Keratinocyte (primary cell): ENCODE measurements at regions not wholly inside any gene's neighbourhood (a gene's known extent, or its start where the extent isn't known, plus 50 kb on each side); places are given as distances from the start of the nearest gene placed in this dataset.

ENCODE experiments used
- DNase-seq: peaks from one replicate; pipeline ENCODE4 v3.0.0-alpha.2; 2011; ENCODE audit warnings: low read depth, missing footprints, low spot score
- FAIRE-seq: peaks from 2 replicates; lab custom pipeline; 2011; peaks lifted over from hg19 to GRCh38; lab: Jason Lieb, UNC
- H2AFZ ChIP-seq: 2 replicates; pipeline ENCODE4 v1.6.0; 2012; ENCODE audit warnings: low read length, control low read depth, inconsistent platforms; ENCODE audit not compliant: control insufficient read depth
- H3K27ac ChIP-seq: 2 replicates; pipeline ENCODE4 v1.5.1; 2011; ENCODE audit warnings: low read length; ENCODE audit not compliant: control insufficient read depth, insufficient read depth
- H3K27me3 ChIP-seq: 3 replicates; pipeline ENCODE4 v1.6.0; 2011; ENCODE audit warnings: low read length; ENCODE audit not compliant: control insufficient read depth, insufficient read depth; ENCODE audit errors: extremely low read depth
- H3K36me3 ChIP-seq, 2 experiments: 2 replicates in 1 of 2; 3 replicates in 1 of 2; pipeline ENCODE4 v1.5.1; 2011; ENCODE audit warnings: low read length in 2 of 2, mild to moderate bottlenecking in 1 of 2; ENCODE audit not compliant: control insufficient read depth in 2 of 2, insufficient read depth in 2 of 2; ENCODE audit errors: extremely low read depth in 1 of 2
- H3K4me1 ChIP-seq: 3 replicates; pipeline ENCODE4 v1.5.1; 2011; ENCODE audit warnings: low read length; ENCODE audit not compliant: control insufficient read depth, insufficient read depth; ENCODE audit errors: extremely low read depth
- H3K4me2 ChIP-seq: 3 replicates; pipeline ENCODE4 v1.6.0; 2011; ENCODE audit warnings: low read depth, low read length; ENCODE audit not compliant: control insufficient read depth, insufficient read depth; ENCODE audit errors: extremely low read depth
- H3K4me3 ChIP-seq, 3 experiments: fragments of 200-600 bp in 1 of 3; sonication (generic) in 1 of 3; 2 replicates in 2 of 3; 3 replicates in 1 of 3; pipeline ENCODE4 v1.5.1; 2011 to 2016; ENCODE audit warnings: low read length in 3 of 3, mild to moderate bottlenecking in 3 of 3, control low read depth in 2 of 3, inconsistent platforms in 1 of 3, low read depth in 1 of 3, mixed read lengths in 1 of 3, mixed run types in 1 of 3, moderate library complexity in 1 of 3; ENCODE audit not compliant: control insufficient read depth in 2 of 3, insufficient read depth in 2 of 3; ENCODE audit errors: extremely low read depth in 1 of 3
- H3K79me2 ChIP-seq: 2 replicates; pipeline ENCODE4 v1.6.0; 2012; ENCODE audit warnings: low read length; ENCODE audit not compliant: control insufficient read depth, insufficient read depth
- H3K9ac ChIP-seq: 3 replicates; pipeline ENCODE4 v1.6.0; 2011; ENCODE audit warnings: low read length; ENCODE audit not compliant: control insufficient read depth, insufficient read depth; ENCODE audit errors: extremely low read depth
- H3K9me1 ChIP-seq: 3 replicates; pipeline ENCODE4 v1.6.0; 2011; ENCODE audit warnings: low read length; ENCODE audit not compliant: control insufficient read depth, insufficient read depth; ENCODE audit errors: extremely low read depth
- H3K9me3 ChIP-seq: 2 replicates; pipeline ENCODE4 v1.5.1; 2012; ENCODE audit warnings: low read depth, low read length; ENCODE audit not compliant: control insufficient read depth
- H4K20me1 ChIP-seq: 3 replicates; pipeline ENCODE4 v1.6.0; 2011; ENCODE audit warnings: low read length; ENCODE audit not compliant: control insufficient read depth, insufficient read depth; ENCODE audit errors: extremely low read depth
- CTCF ChIP-seq, 3 experiments: IDR thresholded peaks in 1 of 3; conservative IDR thresholded peaks in 1 of 3; optimal IDR thresholded peaks in 1 of 3; 2 replicates in 2 of 3; 3 replicates in 1 of 3; pipeline versions ENCODE3 to v1.5.1; 2011; ENCODE audit warnings: low read length in 3 of 3, mild to moderate bottlenecking in 3 of 3, moderate library complexity in 2 of 3, control low read depth in 1 of 3, inconsistent platforms in 1 of 3; ENCODE audit not compliant: insufficient read depth in 2 of 3; ENCODE audit errors: extremely low read depth in 1 of 3
- EZH2 ChIP-seq: IDR thresholded peaks from one replicate; pipeline ENCODE4 v1.6.1; 2012; ENCODE audit warnings: inconsistent platforms, mild to moderate bottlenecking, low read length, moderate library complexity
- dilution Hi-C: fragments of 300-500 bp; cut with MboI; formaldehyde crosslinking; loops from one replicate; pipeline ENCODE4 v1.7.0; 2020; ENCODE audit warnings: low sequenced_read_pairs; ENCODE audit not compliant: extremely low pct_ligation_motif_present

- no peaks in the 10 kb centered on the region for H3K9me1 ChIP-seq
- DNase-seq (no peak), FAIRE-seq (no peak)
- H3K36me3 ChIP-seq = no peaks in the 10 kb centered on the region
- no peak overlapping the region for H3K4me3 ChIP-seq
- TF ChIP-seq CTCF (optimal IDR thresholded peaks at IDR 0.05 in 1 of 3, IDR thresholded peaks at IDR 0.05 in 1 of 3, conservative IDR thresholded peaks at IDR 0.05 in 1 of 3; ENCODE audit: extremely low read depth in 1 of 3, insufficient read depth in 2 of 3, low read length in 3 of 3) (no peak), EZH2 (no peak)
- H3K4me1 ChIP-seq = no peaks in the 10 kb centered on the region
- dilution Hi-C loops = no loop called here
- H3K4me2 ChIP-seq = no peak overlapping the region
- H3K79me2 ChIP-seq = no peaks in the 10 kb centered on the region
- no peaks in the 10 kb centered on the region for H3K27me3 ChIP-seq
- H3K9me3 ChIP-seq = no peaks in the 10 kb centered on the region
- no peak overlapping the region for H3K9ac ChIP-seq
- H4K20me1 ChIP-seq = no peaks in the 10 kb centered on the region
- H3K27ac ChIP-seq = no peak overlapping the region
- H2AFZ ChIP-seq = no peak overlapping the region
These were observed 185.4 kb upstream of the RPL38 start for GRCh38 chr17:74018115-74018514.

GRCh38 chr17:74019271-74019670 is 184.2 kb upstream of the RPL38 start:
- dilution Hi-C loops = no loop called here
- Histone ChIP-seq H3K4me3 (no peak overlapping the region), H3K4me2 (no peak overlapping the region), H3K9me1 (no peaks in the 10 kb centered on the region), H3K27me3 (peaks cover 2% of the 10 kb centered on the region), H3K9ac (no peak overlapping the region), H3K79me2 (no peaks in the 10 kb centered on the region), H3K4me1 (no peaks in the 10 kb centered on the region), H3K36me3 (no peaks in the 10 kb centered on the region), H4K20me1 (no peaks in the 10 kb centered on the region), H3K27ac (no peak overlapping the region), H2AFZ (no peak overlapping the region), H3K9me3 (no peaks in the 10 kb centered on the region)
- FAIRE-seq (no peak), DNase-seq (no peak)
- TF ChIP-seq CTCF (optimal IDR thresholded peaks at IDR 0.05 in 1 of 3, IDR thresholded peaks at IDR 0.05 in 1 of 3, conservative IDR thresholded peaks at IDR 0.05 in 1 of 3; ENCODE audit: extremely low read depth in 1 of 3, insufficient read depth in 2 of 3, low read length in 3 of 3) (no peak), EZH2 (no peak)
